ENCODE measurements at regions not wholly inside any gene's neighbourhood (a gene's known extent, or its start where the extent isn't known, plus 50 kb on each side); places are given as distances from the start of the nearest gene placed in this dataset.

- no peak for TF ChIP-seq YY1 (IDR thresholded peaks at IDR 0.05; ENCODE audit: low read depth)
- no peak for TF ChIP-seq REST (IDR thresholded peaks at IDR 0.05; ENCODE audit: low read depth)
- TF ChIP-seq EP300 (IDR thresholded peaks at IDR 0.05; ENCODE audit: borderline replicate concordance) = no peak
- no peak for TF ChIP-seq USF1 (IDR thresholded peaks at IDR 0.05)
Observed at GRCh38 chr3:88657459-88657858, 450.0 kb upstream of the EPHA3 start.
